Activated CD4-positive, CD25-positive, alpha-beta regulatory T cell treated with anti-CD3 and anti-CD28 coated beads, Interleukin-2, amount 50 U/mL, for 16 hours (primary cell): ENCODE measurements at regions not wholly inside any gene's neighbourhood (a gene's known extent, or its start where the extent isn't known, plus 50 kb on each side); places are given as distances from the start of the nearest gene placed in this dataset.

Experiments
- DNase-seq: peaks from one replicate; pipeline ENCODE4 v3.0.0-alpha.2; 2020; ENCODE audit warnings: low read depth, low spot score

- no peak for DNase-seq
Observed at GRCh38 chr6:10048370-10049297, 366.2 kb downstream of the TFAP2A start.

- no peak for DNase-seq
Observed at GRCh38 chr6:10042280-10042679, 372.6 kb downstream of the TFAP2A start.

GRCh38 chr6:10033223-10033829, 381.5 kb downstream of the TFAP2A start:
- no peak for DNase-seq

GRCh38 chr6:10031617-10032016, 383.3 kb downstream of the TFAP2A start:
- no peak for DNase-seq

- DNase-seq = no peak
Observed at GRCh38 chr6:10030942-10031537, 383.8 kb downstream of the TFAP2A start.

GRCh38 chr6:10028222-10028621, 386.7 kb downstream of the TFAP2A start:
- no peak for DNase-seq

GRCh38 chr6:10019851-10020250, 395.0 kb downstream of the TFAP2A start:
- DNase-seq = no peak

GRCh38 chr6:10014557-10014956, 400.3 kb downstream of the TFAP2A start:
- no peak for DNase-seq

- no peak for DNase-seq
Observed at GRCh38 chr6:10000551-10000950, 414.3 kb downstream of the TFAP2A start.

- DNase-seq = no peak
Observed at GRCh38 chr6:9999796-10000195, 415.1 kb downstream of the TFAP2A start.

- DNase-seq = no peak
Observed at GRCh38 chr6:9986273-9986672, 428.6 kb downstream of the TFAP2A start.

- no peak for DNase-seq
Observed at GRCh38 chr6:9985481-9985880, 429.4 kb downstream of the TFAP2A start.

GRCh38 chr6:9984607-9985006, 430.3 kb downstream of the TFAP2A start:
- DNase-seq = no peak

- no peak for DNase-seq
Observed at GRCh38 chr6:9983168-9983567, 431.7 kb downstream of the TFAP2A start.

- no peak for DNase-seq
Observed at GRCh38 chr6:9982215-9982614, 432.7 kb downstream of the TFAP2A start.

GRCh38 chr6:9979996-9980395, 434.9 kb downstream of the TFAP2A start:
- DNase-seq = no peak

- DNase-seq = no peak
Observed at GRCh38 chr6:9978480-9978879, 436.4 kb downstream of the TFAP2A start.

- DNase-seq = no peak
Observed at GRCh38 chr6:9977411-9977810, 437.5 kb downstream of the TFAP2A start.

GRCh38 chr6:9961646-9962045, 453.2 kb downstream of the TFAP2A start:
- DNase-seq = no peak

- DNase-seq = no peak
Observed at GRCh38 chr6:9957215-9957759, 457.6 kb downstream of the TFAP2A start.

- no peak for DNase-seq
Observed at GRCh38 chr6:9948678-9949077, 466.2 kb downstream of the TFAP2A start.

GRCh38 chr6:9943986-9944385, 470.9 kb downstream of the TFAP2A start:
- no peak for DNase-seq
